Stomach (tissue), 8 donors: ENCODE measurements at regions not wholly inside any gene's neighbourhood (a gene's known extent, or its start where the extent isn't known, plus 50 kb on each side); places are given as distances from the start of the nearest gene placed in this dataset.
A peak's percentile ranks its signal among the peaks of the same experiment; 100 is the strongest.

Experiments used
- DNase-seq, 2 donors: peaks; one replicate each; pipeline versions ENCODE4 v3.0.0 to v3.0.0-alpha.2; 2013 to 2019
- H3K27ac ChIP-seq, 5 donors: fragments of 200-600 bp in 4 of 5; sonication (generic) in 4 of 5; one replicate each; pipeline ENCODE4 v1.5.1; 2013 to 2019; ENCODE audit warnings: mild to moderate bottlenecking in 1 of 5, moderate library complexity in 1 of 5
- H3K27me3 ChIP-seq, 3 donors: fragments of 200-600 bp; sonication (generic); one replicate each; pipeline ENCODE4 v1.5.1; 2017 to 2019; ENCODE audit warnings: mixed run types in 1 of 3
- H3K36me3 ChIP-seq, 4 donors: fragments of 200-600 bp; sonication (generic); 1 replicate in 3 of 4; 2 replicates in 1 of 4; pipeline ENCODE4 v1.5.1; 2016 to 2019
- H3K4me1 ChIP-seq, 4 donors: fragments of 200-600 bp; sonication (generic); one replicate each; pipeline ENCODE4 v1.5.1; 2016 to 2019
- H3K4me3 ChIP-seq, 4 donors: fragments of 200-600 bp; sonication (generic) in 3 of 4; one replicate each; pipeline ENCODE4 v1.5.1; 2016 to 2019; ENCODE audit warnings: mild to moderate bottlenecking in 1 of 4
- H3K9me3 ChIP-seq, 4 donors: fragments of 200-600 bp; sonication (generic); one replicate each; pipeline ENCODE4 v1.5.1; 2016 to 2019
- CTCF ChIP-seq, 7 experiments: fragments of 450-650 bp in 4 of 7; fragments of 200-600 bp in 3 of 7; sonication (generic) in 3 of 7; IDR thresholded peaks; one replicate each; pipeline ENCODE4 v1.5.1; 2016 to 2019; ENCODE audit warnings: antibody characterized with exemption in 7 of 7, control low read depth in 2 of 7, mild to moderate bottlenecking in 1 of 7
- EP300 ChIP-seq: sonication (generic); formaldehyde crosslinking; IDR thresholded peaks from one replicate; pipeline ENCODE4 v1.6.1; 2017; ENCODE audit warnings: antibody characterized with exemption
- POLR2A ChIP-seq, 4 donors: fragments of 450-650 bp; IDR thresholded peaks; one replicate each; pipeline ENCODE4 v1.6.1; 2016; ENCODE audit warnings: antibody characterized with exemption in 4 of 4, control low read depth in 2 of 4, mild to moderate bottlenecking in 1 of 4, moderate library complexity in 1 of 4
- POLR2AphosphoS5 ChIP-seq, 3 donors: sonication (generic); formaldehyde crosslinking; IDR thresholded peaks; one replicate each; pipeline ENCODE4 v1.6.1; 2016; ENCODE audit warnings: antibody characterized with exemption in 3 of 3
- WGBS, 5 donors: extraction: QIAGEN DNeasy Blood & Tissue Kit in 3 of 5; methylation state at CpG; one replicate each; pipeline versions ENCODE4 v1.1.5 to v1.1.7; 2013 to 2018; 5-methylcytosine and 5-hydroxymethylcytosine counted together
- intact Hi-C: fragments of 100-400 bp; cut with DNase I; formaldehyde crosslinking; loops from one replicate; pipeline ENCODE4 v1.15.1; 2023; ENCODE audit warnings: low total_unique reads
- donor health status: healthy with polysubstance abuse.
- donor health status: Bipolar disorder and iron deficiency.
- donor health status: healthy.

GRCh38 chr1:219560856-219561255 lies 52.0 kb downstream of the ZC3H11B start:
- H3K27me3 ChIP-seq = no peaks in the 10 kb centered on the region
- no peaks in the 10 kb centered on the region for H3K36me3 ChIP-seq
- no peak for TF ChIP-seq POLR2AphosphoS5 (IDR thresholded peaks at IDR 0.05)
- no peak for TF ChIP-seq POLR2A (IDR thresholded peaks at IDR 0.05)
- no peak for TF ChIP-seq CTCF (IDR thresholded peaks at IDR 0.05)
- no peak for TF ChIP-seq EP300
- peaks cover 0 to under 1% (median 0%) of the 10 kb centered on the region in 4 donors for H3K4me1 ChIP-seq
- no peaks in the 10 kb centered on the region for H3K9me3 ChIP-seq
- no peak overlapping the region for H3K4me3 ChIP-seq
- intact Hi-C loops = no loop called here
- no peak overlapping the region for H3K27ac ChIP-seq
- no peak for DNase-seq
- 47 to 60% (median 51%) methylated on average over 3 of the region's 3 CpGs for WGBS, 5 donors

GRCh38 chr1:219559899-219560298 lies 53.0 kb downstream of the ZC3H11B start:
- Histone ChIP-seq H3K27me3 (no peaks in the 10 kb centered on the region), H3K4me1 (peaks cover 0 to 10% (median 0%) of the 10 kb centered on the region in 4 donors), H3K36me3 (no peaks in the 10 kb centered on the region), H3K9me3 (no peaks in the 10 kb centered on the region), H3K27ac (no peak overlapping the region), H3K4me3 (no peak overlapping the region)
- 80 to 92% (median 88%) methylated on average over 4 of the region's 4 CpGs for WGBS, 5 donors
- intact Hi-C loops = no loop called here
- DNase-seq = no peak
- TF ChIP-seq POLR2A (IDR thresholded peaks at IDR 0.05) = no peak

GRCh38 chr1:219555806-219556205 lies 57.1 kb downstream of the ZC3H11B start:
- WGBS, 5 donors = 16 to 27% (median 21%) methylated on average over 2 of the region's 2 CpGs
- no peaks in the 10 kb centered on the region for H3K27me3 ChIP-seq
- TF ChIP-seq CTCF (IDR thresholded peaks at IDR 0.05) = no peak
- no peak for TF ChIP-seq EP300
- TF ChIP-seq POLR2AphosphoS5 (IDR thresholded peaks at IDR 0.05) = no peak
- no peak for TF ChIP-seq POLR2A (IDR thresholded peaks at IDR 0.05)
- H3K27ac ChIP-seq = no peak overlapping the region
- intact Hi-C loops = no loop called here
- peak in 1 of 2 donors; percentile 78 for DNase-seq
- H3K4me1 ChIP-seq = peaks cover 0 to 10% (median 0%) of the 10 kb centered on the region in 4 donors
- H3K36me3 ChIP-seq = no peaks in the 10 kb centered on the region
- H3K4me3 ChIP-seq = no peak overlapping the region
- no peaks in the 10 kb centered on the region for H3K9me3 ChIP-seq

- TF ChIP-seq CTCF (IDR thresholded peaks at IDR 0.05) (no peak), POLR2A (IDR thresholded peaks at IDR 0.05) (no peak), POLR2AphosphoS5 (IDR thresholded peaks at IDR 0.05) (no peak), EP300 (no peak)
- Histone ChIP-seq H3K4me1 (peaks cover 0 to 10% (median 0%) of the 10 kb centered on the region in 4 donors), H3K27me3 (no peaks in the 10 kb centered on the region), H3K27ac (no peak overlapping the region), H3K4me3 (no peak overlapping the region), H3K9me3 (no peaks in the 10 kb centered on the region), H3K36me3 (no peaks in the 10 kb centered on the region)
- peak in 1 of 2 donors; percentile 36 for DNase-seq
- intact Hi-C loops = no loop called here
- 60 to 75% (median 67%) methylated on average over 7 of the region's 7 CpGs for WGBS, 5 donors
Measured at GRCh38 chr1:219555031-219555692, 57.7 kb downstream of the ZC3H11B start.

GRCh38 chr1:219553934-219554502 lies 58.9 kb downstream of the ZC3H11B start:
- Histone ChIP-seq H3K27ac (no peak overlapping the region), H3K36me3 (no peaks in the 10 kb centered on the region), H3K27me3 (no peaks in the 10 kb centered on the region), H3K9me3 (no peaks in the 10 kb centered on the region), H3K4me3 (no peak overlapping the region), H3K4me1 (peaks cover 0 to 10% (median 0%) of the 10 kb centered on the region in 4 donors)
- 45 to 65% (median 56%) methylated on average over 3 of the region's 3 CpGs for WGBS, 5 donors
- intact Hi-C loops = no loop called here
- DNase-seq = no peak
- TF ChIP-seq CTCF (IDR thresholded peaks at IDR 0.05) (no peak), EP300 (no peak), POLR2A (IDR thresholded peaks at IDR 0.05) (no peak), POLR2AphosphoS5 (IDR thresholded peaks at IDR 0.05) (no peak)
